GM21723 (cell line): ENCODE measurements at regions not wholly inside any gene's neighbourhood (a gene's known extent, or its start where the extent isn't known, plus 50 kb on each side); places are given as distances from the start of the nearest gene placed in this dataset.

Source experiments
- ATAC-seq: cut with Tn5 transposase; IDR thresholded peaks from one replicate; pipeline ENCODE4 v1.9.1; 2021; ENCODE audit warnings: mild to moderate bottlenecking, moderate library complexity; ENCODE audit not compliant: unreplicated experiment

GRCh38 chr13:78341032-78341431 lies 262.3 kb downstream of the POU4F1 start:
- peak; percentile 96 for ATAC-seq

- no peak for ATAC-seq
These were observed 263.4 kb downstream of the POU4F1 start for GRCh38 chr13:78339927-78340326.

DNA sequence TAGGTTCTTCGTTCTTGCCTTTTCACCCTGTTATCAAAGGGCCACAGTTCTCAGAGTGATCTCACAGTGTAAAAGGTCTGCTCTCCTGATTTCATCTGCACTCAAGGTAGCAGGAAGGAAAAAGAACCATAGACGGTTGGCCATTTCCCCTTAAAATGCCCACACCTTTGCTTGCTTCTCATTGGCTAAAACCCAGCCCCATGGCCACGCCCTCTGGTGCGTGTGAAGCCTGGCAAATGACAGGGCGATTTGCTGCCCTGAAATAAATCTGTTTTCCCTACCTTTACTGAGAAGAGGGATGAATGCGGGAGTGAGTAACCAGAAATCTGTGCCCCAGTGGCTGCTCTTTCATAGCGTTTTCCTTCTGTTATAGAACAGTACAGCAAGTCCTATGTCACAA lies 269.3 kb downstream of the POU4F1 start:
- no peak for ATAC-seq

DNA sequence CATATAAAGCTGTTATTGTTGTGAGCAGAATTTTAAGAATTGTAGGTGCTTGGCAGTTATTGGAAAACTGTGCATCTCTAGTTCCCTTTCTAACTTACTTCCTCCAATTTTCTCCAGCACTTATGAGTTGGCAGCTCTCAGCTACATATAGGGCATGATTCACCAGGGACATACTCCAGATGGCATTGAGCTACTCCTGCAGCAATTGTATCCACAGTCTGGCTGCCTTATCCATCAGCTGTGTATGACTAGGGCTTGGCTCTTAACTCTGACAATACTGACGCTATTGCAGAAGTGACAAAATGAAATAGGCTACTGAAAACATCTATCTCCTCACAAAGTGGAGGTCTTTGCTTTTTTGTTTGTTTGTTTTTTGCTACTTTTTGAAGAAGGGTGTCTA lies 276.7 kb downstream of the POU4F1 start:
- ATAC-seq: no peak

- ATAC-seq: no peak
These were observed 277.8 kb downstream of the POU4F1 start for GRCh38 chr13:78325585-78325984.

DNA sequence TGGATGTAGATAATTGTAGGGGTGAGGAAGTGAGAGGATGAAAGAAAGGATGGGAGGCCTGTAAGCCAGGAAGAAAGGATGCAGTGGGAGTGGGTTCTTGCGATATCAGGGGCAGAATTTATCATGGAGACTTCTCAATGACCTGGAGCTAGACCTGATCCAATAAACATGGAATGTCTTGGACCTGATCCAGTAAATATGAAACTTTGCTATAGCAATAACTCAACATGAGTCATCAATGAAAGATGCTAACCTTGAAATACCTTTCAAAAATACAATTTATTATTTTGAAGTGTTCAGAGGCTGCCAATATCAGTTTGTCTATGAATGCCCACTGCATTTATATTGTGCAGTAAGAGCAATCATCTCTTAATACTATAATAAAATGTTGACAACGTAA lies 279.5 kb downstream of the POU4F1 start:
- no peak for ATAC-seq

DNA sequence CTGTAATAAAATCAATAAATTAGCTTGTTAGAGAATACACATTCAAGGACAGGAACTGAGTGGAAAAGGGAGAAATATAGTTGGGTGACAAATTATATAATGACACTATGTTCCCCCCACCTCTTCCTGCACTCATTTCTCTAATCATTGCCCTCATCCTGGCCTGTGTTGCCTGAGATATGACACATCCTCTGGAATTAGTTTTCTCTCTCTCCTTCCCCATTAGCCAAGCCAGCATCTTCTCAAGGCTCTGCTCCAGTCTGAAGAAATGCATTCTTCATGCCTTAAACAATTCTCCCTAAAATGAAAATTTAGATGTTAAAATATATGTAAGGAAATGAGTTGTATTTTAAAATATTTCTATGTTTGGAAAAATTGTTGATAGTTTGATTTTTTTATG lies 280.3 kb downstream of the POU4F1 start:
- ATAC-seq: no peak

DNA sequence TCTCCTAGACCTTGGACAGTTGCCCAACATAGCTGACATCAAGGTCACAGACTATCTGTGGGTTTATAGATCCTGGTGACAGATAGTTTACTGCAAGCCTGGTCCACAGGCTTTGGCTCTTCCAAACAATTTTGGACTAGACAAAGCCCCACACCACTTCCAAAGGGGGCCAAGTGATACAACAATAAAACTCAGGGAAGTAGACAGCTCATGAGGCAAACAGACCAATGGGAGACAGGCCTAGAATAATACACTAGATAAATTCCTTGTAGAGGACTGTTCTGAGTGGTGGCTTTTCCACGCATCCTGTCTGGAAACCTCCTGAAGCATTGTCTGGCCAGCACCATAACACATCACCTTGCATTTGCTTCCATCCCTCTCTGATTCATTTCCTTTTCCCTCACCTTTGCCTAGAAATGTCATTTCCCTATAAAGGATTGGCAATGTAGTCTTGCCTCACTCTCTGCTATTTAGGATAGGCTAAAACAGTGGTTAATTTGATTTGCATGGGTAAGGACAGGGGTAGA lies 284.2 kb downstream of the POU4F1 start:
- ATAC-seq: no peak

- no peak for ATAC-seq
These were observed 286.3 kb downstream of the POU4F1 start for GRCh38 chr13:78317030-78317429.

DNA sequence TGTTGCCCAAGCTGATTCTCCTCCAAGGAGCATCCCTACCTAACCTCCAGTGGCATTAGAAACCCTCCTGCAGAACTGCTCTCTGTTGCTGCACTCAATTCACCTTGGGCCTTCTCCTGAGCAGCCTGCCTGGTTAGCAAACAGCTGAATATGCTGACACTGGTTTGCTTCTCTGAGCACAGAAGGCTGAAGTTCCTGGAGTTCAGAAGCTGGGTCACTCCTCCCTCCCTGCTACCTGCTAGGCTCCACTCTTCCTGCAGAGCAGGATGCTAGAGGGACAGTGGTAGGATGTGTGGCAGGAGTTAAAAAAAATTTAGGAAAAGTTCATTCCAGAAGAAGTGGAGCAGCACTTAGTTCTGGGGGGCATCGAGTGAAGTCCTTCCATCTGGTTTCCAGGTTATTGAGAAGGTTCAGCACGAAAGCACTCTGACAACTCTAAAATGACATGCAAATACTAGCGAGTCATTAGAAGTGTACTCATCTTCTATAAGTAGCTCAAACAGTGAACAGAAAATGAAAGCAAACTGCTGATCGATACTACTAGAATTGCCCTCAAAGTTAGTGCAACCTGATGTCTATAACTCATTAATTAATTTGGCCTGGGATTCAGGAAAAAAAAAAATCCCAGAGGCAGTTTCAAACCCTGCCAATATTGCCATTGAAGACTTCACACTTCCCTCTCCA lies 293.7 kb downstream of the POU4F1 start:
- peak; percentile 81 for ATAC-seq

- no peak for ATAC-seq
These were observed 296.7 kb downstream of the POU4F1 start for GRCh38 chr13:78306519-78307206.

- ATAC-seq: no peak
These were observed 298.2 kb downstream of the POU4F1 start for GRCh38 chr13:78305171-78305570.

GRCh38 chr13:78299832-78300623 lies 303.3 kb downstream of the POU4F1 start:
- ATAC-seq: peak; percentile 82

DNA sequence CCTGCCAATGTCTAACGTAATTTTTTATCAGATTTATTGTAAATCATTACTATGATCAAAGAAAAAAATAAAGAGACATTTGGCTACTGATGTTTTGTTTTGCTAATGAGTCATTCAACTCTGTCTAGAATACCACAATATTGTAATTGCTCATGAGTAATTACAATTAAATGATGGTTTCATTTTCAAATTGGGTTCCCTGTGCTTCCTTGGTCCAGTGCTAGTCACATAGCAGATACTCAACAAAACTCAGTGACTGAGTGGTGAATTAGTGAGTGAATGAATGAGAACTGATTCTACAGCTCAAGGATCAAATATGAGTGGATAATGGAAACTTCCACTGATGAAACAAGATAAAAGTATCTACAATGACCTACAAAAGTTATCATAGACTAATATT lies 304.7 kb downstream of the POU4F1 start:
- ATAC-seq: no peak

GRCh38 chr13:78286748-78287147 lies 316.6 kb downstream of the POU4F1 start:
- no peak for ATAC-seq

GRCh38 chr13:78265098-78265497 lies 338.3 kb downstream of the POU4F1 start:
- ATAC-seq: no peak

DNA sequence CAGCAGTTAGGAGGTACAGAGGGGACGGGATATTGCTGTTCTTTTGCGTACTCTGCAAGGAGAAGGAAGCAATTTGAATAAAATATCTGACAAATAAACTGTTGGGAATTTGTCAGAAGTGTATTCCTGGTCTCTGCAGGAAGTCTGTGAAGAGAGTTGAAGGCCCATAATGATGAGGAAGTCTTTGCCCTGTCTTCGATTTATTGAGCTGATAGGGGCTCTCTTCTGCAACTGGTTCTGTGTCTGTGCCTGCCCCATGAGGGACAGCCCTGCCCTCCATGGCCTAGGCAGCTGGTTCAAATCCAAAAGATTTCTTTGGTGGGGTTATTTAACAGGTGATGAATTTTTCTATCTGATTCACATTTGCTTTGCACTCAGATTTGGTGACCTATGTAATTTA lies 339.7 kb upstream of the EDNRB start:
- ATAC-seq: no peak

DNA sequence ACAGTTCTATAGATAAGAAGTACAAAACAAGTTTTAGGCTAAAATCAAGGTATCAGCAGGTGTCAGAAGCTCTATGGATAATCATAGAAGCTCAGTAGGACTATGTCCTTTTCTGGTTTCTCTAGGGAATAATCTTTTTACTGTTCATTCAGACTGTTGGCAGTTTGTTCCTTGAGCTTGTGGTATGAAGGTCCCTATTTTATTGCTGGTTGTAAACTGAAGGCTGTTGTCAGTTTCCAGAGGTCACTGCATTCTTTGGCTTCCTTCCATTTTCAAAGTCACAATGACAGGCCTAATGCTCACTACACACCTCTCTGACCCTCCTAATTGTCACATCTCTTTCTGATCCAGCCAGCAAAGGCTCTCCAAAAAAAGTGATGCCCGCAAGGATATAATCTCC lies 337.9 kb upstream of the EDNRB start:
- ATAC-seq: no peak

DNA sequence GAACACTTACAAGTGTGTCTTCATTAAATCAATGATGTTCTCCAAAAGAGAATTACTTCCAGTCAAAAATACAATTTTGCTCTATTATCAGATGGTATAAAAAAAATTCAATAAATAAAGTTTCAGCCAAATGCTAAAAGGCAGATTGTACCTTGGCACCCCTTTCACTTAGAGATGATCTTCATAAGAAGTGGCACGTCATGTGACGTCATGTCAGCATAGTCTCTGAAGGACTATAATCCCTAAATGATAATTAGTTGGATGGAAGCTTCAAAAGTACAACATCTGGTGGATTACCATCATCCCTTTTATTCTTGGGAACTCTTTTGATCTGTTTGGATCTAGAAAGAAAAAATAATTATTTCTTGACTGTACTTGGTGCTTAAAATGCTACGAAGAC lies 335.5 kb upstream of the EDNRB start:
- ATAC-seq: no peak

DNA sequence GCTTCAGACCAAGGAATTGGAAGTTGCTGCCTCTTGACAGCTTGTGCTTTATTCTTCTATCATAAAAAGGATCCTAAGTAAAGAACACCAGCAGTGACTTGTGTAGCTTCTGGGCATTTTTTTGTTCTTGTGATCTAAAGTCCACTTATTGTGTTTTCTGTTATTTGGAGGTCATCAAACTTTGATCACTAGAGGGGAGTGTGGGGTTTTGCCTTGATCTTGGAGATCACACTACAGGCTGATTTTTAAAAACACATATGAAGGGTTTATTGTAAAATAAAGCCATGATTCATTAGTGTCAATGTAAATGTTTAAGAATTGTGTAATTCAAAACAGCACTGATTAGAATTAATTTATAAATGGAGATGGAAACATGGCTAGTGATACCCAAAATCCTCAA lies 328.7 kb upstream of the EDNRB start:
- no peak for ATAC-seq

GRCh38 chr13:78241278-78241919 lies 322.8 kb upstream of the EDNRB start:
- ATAC-seq: peak; percentile 82
